B cell (primary cell): ENCODE measurements at regions not wholly inside any gene's neighbourhood (a gene's known extent, or its start where the extent isn't known, plus 50 kb on each side); places are given as distances from the start of the nearest gene placed in this dataset.

Experiments
- ATAC-seq: fragments of 200-7000 bp; cut with Tn5 transposase; one replicate; pipeline ENCODE4 v1.10.0; 2021; ENCODE audit warnings: low read depth, mild to moderate bottlenecking, moderate number of reproducible peaks, moderate library complexity
- CTCF ChIA-PET: fragments of 350-600 bp; sonication (Branson Sonifier 250); formaldehyde crosslinking; loops from one replicate; lab custom pipeline; 2021; ENCODE audit warnings: antibody characterized with exemption, inconsistent platforms; lab: Charles Lee
- POLR2A ChIA-PET: fragments of 350-600 bp; sonication (Branson Sonifier 250); formaldehyde crosslinking; loops from one replicate; lab custom pipeline; 2021; ENCODE audit warnings: antibody characterized with exemption; lab: Charles Lee
- DNase-seq: peaks from one replicate; pipeline ENCODE4 v3.0.0; 2013
- H2AFZ ChIP-seq: 2 replicates; pipeline ENCODE4 v1.6.1; 2012; ENCODE audit warnings: mild to moderate bottlenecking, low read depth, low read length; ENCODE audit not compliant: insufficient read depth, poor library complexity, severe bottlenecking
- H3K27ac ChIP-seq, 2 donors: 1 replicate in 1 of 2; 2 replicates in 1 of 2; pipeline ENCODE4 v1.5.1; 2012 to 2013; ENCODE audit warnings: low read length in 2 of 2, mild to moderate bottlenecking in 2 of 2, moderate library complexity in 1 of 2
- H3K27me3 ChIP-seq, 4 experiments: fragments of 200-600 bp in 1 of 4; sonication (generic) in 1 of 4; replicated peaks in 1 of 4; 1 replicate in 2 of 4; 2 replicates in 2 of 4; pipeline versions ENCODE4 v1.6.1 to v1.7.0; 2013 to 2016; ENCODE audit warnings: low read length in 3 of 4, mild to moderate bottlenecking in 2 of 4, mixed read lengths in 1 of 4, moderate library complexity in 1 of 4; ENCODE audit not compliant: insufficient read depth in 4 of 4, control insufficient read depth in 3 of 4; ENCODE audit errors: control extremely low read depth in 1 of 4
- H3K36me3 ChIP-seq, 2 experiments: replicated peaks in 1 of 2; 1 replicate in 1 of 2; 2 replicates in 1 of 2; pipeline versions ENCODE4 v1.6.1 to v1.7.1; 2013; ENCODE audit warnings: low read length in 1 of 2; ENCODE audit not compliant: insufficient read depth in 2 of 2, control insufficient read depth in 1 of 2; ENCODE audit errors: control extremely low read depth in 1 of 2, extremely low read depth in 1 of 2
- H3K4me1 ChIP-seq, 2 donors: fragments of 200-600 bp in 1 of 2; sonication (generic) in 1 of 2; 1 replicate in 1 of 2; 2 replicates in 1 of 2; pipeline versions ENCODE4 v1.5.1 to v1.6.1; 2013 to 2017; ENCODE audit warnings: low read length in 2 of 2; ENCODE audit not compliant: control insufficient read depth in 2 of 2, insufficient read depth in 2 of 2
- H3K4me2 ChIP-seq: replicated peaks from 2 replicates; pipeline ENCODE3; 2012; ENCODE audit warnings: mild to moderate bottlenecking, low read depth, low read length; ENCODE audit not compliant: poor library complexity, severe bottlenecking
- H3K4me3 ChIP-seq, 5 experiments: fragments of 200-600 bp in 1 of 5; sonication (generic) in 1 of 5; 1 replicate in 3 of 5; 2 replicates in 2 of 5; pipeline versions ENCODE4 v1.5.1 to v1.7.0; 2011 to 2016; ENCODE audit warnings: low read length in 4 of 5, mild to moderate bottlenecking in 4 of 5, low read depth in 2 of 5, control low read depth in 1 of 5, moderate library complexity in 1 of 5; ENCODE audit not compliant: insufficient read depth in 1 of 5; ENCODE audit errors: control extremely low read depth in 1 of 5, extremely low read depth in 1 of 5
- H3K79me2 ChIP-seq: fragments of 200-600 bp; sonication (generic); one replicate; pipeline ENCODE4 v1.6.0; 2016; ENCODE audit warnings: low read length; ENCODE audit not compliant: control insufficient read depth, insufficient read depth
- H3K9ac ChIP-seq: fragments of 200-600 bp; sonication (generic); 2 replicates; pipeline ENCODE4 v1.6.1; 2017; ENCODE audit warnings: mild to moderate bottlenecking, low read length, moderate library complexity
- H3K9me3 ChIP-seq, 3 donors: one replicate each; pipeline versions ENCODE4 v1.6.1 to v1.7.1; 2013; ENCODE audit warnings: low read length in 2 of 3; ENCODE audit not compliant: control insufficient read depth in 2 of 3, insufficient read depth in 1 of 3; ENCODE audit errors: control extremely low read depth in 1 of 3
- H4K20me1 ChIP-seq: 2 replicates; pipeline ENCODE4 v1.6.0; 2012; ENCODE audit warnings: mild to moderate bottlenecking, low read length; ENCODE audit not compliant: insufficient read depth, control insufficient read depth, poor library complexity, severe bottlenecking
- H3K27ac Mint-ChIP-seq: one replicate; pipeline ENCODE4 v1.8.0; 2021; ENCODE audit warnings: mixed read lengths
- H3K27me3 Mint-ChIP-seq: one replicate; pipeline ENCODE4 v1.8.0; 2021; ENCODE audit warnings: mixed read lengths
- H3K4me1 Mint-ChIP-seq: one replicate; pipeline ENCODE4 v1.8.0; 2021; ENCODE audit warnings: mixed read lengths
- H3K4me3 Mint-ChIP-seq: one replicate; pipeline ENCODE4 v1.8.0; 2021; ENCODE audit warnings: mixed read lengths
- H3K9me3 Mint-ChIP-seq: one replicate; pipeline ENCODE4 v1.8.0; 2022; ENCODE audit warnings: mixed read lengths; ENCODE audit not compliant: insufficient read depth
- CTCF ChIP-seq: fragments of 200-600 bp; IDR thresholded peaks from one replicate; pipeline ENCODE4 v1.8.0; 2022; ENCODE audit warnings: antibody characterized with exemption, mild to moderate bottlenecking
- EZH2 ChIP-seq: IDR thresholded peaks from 2 replicates; pipeline ENCODE4 v1.6.1; 2012; ENCODE audit warnings: borderline replicate concordance, low read depth, mild to moderate bottlenecking, moderate library complexity, low read length; ENCODE audit not compliant: insufficient read depth, poor library complexity, severe bottlenecking
- WGBS: methylation state at CpG from one replicate; pipeline ENCODE4 v1.1.5; 2013; ENCODE audit warnings: missing lambda C conversion rate; ENCODE audit not compliant: insufficient coverage; 5-methylcytosine and 5-hydroxymethylcytosine counted together
- intact Hi-C: fragments of 100-400 bp; cut with micrococcal nuclease; formaldehyde crosslinking; loops from one replicate; pipeline ENCODE4 v1.10.0; 2022

DNA sequence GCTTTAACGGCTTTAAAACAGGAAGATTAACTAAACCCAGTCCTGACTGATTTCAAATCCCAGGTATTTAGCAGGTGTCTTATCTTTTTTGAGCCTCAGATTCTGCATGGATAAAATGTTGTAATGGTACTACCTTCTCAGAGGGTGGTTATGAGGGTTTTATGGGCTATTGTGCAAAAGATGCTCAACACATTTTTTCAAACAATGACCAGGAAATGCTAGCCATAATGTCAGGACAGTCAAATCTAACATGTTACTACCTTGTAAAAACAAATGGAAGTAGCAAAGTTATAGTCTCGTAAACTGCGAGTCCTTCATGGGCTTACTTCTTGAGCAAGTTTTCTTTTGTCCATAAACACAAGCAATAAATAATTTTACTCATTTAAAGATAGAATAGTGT, 162.1 kb upstream of the TFPI start:
- CTCF ChIA-PET: no interaction called here
- WGBS: no CpG with 5 or more reads among the region's 3 CpGs
- intact Hi-C loops: no loop called here
- ATAC-seq (no peak), DNase-seq (no peak)
- no peaks in the 10 kb centered on the region for H3K27me3 Mint-ChIP-seq
- TF ChIP-seq CTCF (no peak), EZH2 (no peak)
- no peak overlapping the region for H3K4me3 Mint-ChIP-seq
- Histone ChIP-seq H3K4me3 (no peak overlapping the region), H3K27ac (no peak overlapping the region), H3K4me2 (no peak overlapping the region), H3K36me3 (no peaks in the 10 kb centered on the region), H3K79me2 (no peaks in the 10 kb centered on the region), H2AFZ (no peak overlapping the region), H3K9me3 (no peaks in the 10 kb centered on the region), H3K27me3 (no peaks in the 10 kb centered on the region), H3K4me1 (no peaks in the 10 kb centered on the region), H4K20me1 (no peaks in the 10 kb centered on the region), H3K9ac (no peak overlapping the region)
- H3K9me3 Mint-ChIP-seq: no peaks in the 10 kb centered on the region
- H3K27ac Mint-ChIP-seq: no peak overlapping the region
- POLR2A ChIA-PET: no interaction called here
- H3K4me1 Mint-ChIP-seq: no peaks in the 10 kb centered on the region

DNA sequence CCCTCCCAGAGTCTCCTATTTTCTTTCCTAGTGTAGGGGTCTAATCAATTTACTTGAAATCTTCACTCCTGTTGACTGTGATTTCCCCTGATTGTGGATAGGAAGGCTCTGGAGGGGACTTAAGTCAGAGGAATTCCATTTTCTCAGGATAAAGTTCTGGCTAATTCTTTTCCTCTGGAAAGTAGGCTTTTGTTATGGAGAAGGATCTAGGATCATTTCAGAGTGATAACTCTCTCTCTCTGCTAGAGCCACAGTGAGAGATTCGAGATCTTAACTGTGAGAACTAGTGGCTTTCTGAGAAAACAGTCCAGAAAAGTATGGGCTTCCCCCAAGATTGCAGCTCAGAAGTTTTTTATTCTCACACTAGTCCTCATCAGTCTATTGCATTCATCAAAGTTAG, 163.9 kb upstream of the TFPI start:
- no peak for TF ChIP-seq EZH2
- TF ChIP-seq CTCF: no peak
- POLR2A ChIA-PET: no interaction called here
- Histone ChIP-seq H3K27ac (no peak overlapping the region), H3K36me3 (no peaks in the 10 kb centered on the region), H3K4me2 (no peak overlapping the region), H4K20me1 (no peaks in the 10 kb centered on the region), H3K9ac (no peak overlapping the region), H3K79me2 (no peaks in the 10 kb centered on the region), H3K27me3 (no peaks in the 10 kb centered on the region), H3K9me3 (no peaks in the 10 kb centered on the region), H2AFZ (no peak overlapping the region), H3K4me3 (no peak overlapping the region), H3K4me1 (no peaks in the 10 kb centered on the region)
- DNase-seq (no peak), ATAC-seq (no peak)
- H3K27ac Mint-ChIP-seq: no peak overlapping the region
- intact Hi-C loops: no loop called here
- no CpG with 5 or more reads among the region's 1 CpG for WGBS
- H3K9me3 Mint-ChIP-seq: no peaks in the 10 kb centered on the region
- H3K4me1 Mint-ChIP-seq: no peaks in the 10 kb centered on the region
- no peak overlapping the region for H3K4me3 Mint-ChIP-seq
- H3K27me3 Mint-ChIP-seq: no peaks in the 10 kb centered on the region
- CTCF ChIA-PET: no interaction called here
